Neural progenitor cell (in vitro differentiated cells): ENCODE measurements at regions not wholly inside any gene's neighbourhood (a gene's known extent, or its start where the extent isn't known, plus 50 kb on each side); places are given as distances from the start of the nearest gene placed in this dataset.

Experiments used
- DNase-seq: peaks from one replicate; pipeline ENCODE4 v3.0.0-alpha.2; 2016; ENCODE audit warnings: low spot score
- H2AFZ ChIP-seq: fragments of 200-600 bp; sonication (generic); replicated peaks from 2 replicates; pipeline ENCODE4 v1.6.1; 2016; ENCODE audit warnings: antibody characterized with exemption
- H3F3A ChIP-seq: fragments of 200-600 bp; sonication (generic); 2 replicates; pipeline ENCODE4 v1.6.1; 2016; ENCODE audit warnings: antibody characterized with exemption, low read depth
- H3K27ac ChIP-seq: fragments of 200-600 bp; sonication (generic); 2 replicates; pipeline ENCODE4 v1.5.1; 2016; ENCODE audit warnings: mild to moderate bottlenecking
- H3K27me3 ChIP-seq: fragments of 200-600 bp; sonication (generic); 2 replicates; pipeline ENCODE4 v1.6.1; 2016; ENCODE audit warnings: mild to moderate bottlenecking, moderate library complexity
- H3K36me3 ChIP-seq: fragments of 200-600 bp; sonication (generic); 2 replicates; pipeline ENCODE4 v1.5.1; 2016
- H3K4me1 ChIP-seq: fragments of 200-600 bp; sonication (generic); 2 replicates; pipeline ENCODE4 v1.6.1; 2016; ENCODE audit warnings: mixed run types
- H3K4me2 ChIP-seq: fragments of 200-600 bp; sonication (generic); 2 replicates; pipeline ENCODE4 v1.6.1; 2016
- H3K4me3 ChIP-seq: fragments of 200-600 bp; sonication (generic); 2 replicates; pipeline ENCODE4 v1.5.1; 2016
- H3K79me2 ChIP-seq: fragments of 200-600 bp; sonication (generic); 2 replicates; pipeline ENCODE4 v1.6.1; 2016; ENCODE audit warnings: low read depth
- H3K9ac ChIP-seq: fragments of 200-600 bp; sonication (generic); 2 replicates; pipeline ENCODE4 v1.6.1; 2016
- H3K9me3 ChIP-seq: fragments of 200-600 bp; sonication (generic); 2 replicates; pipeline ENCODE4 v1.5.1; 2016; ENCODE audit warnings: low read depth
- H4K20me1 ChIP-seq: fragments of 200-600 bp; sonication (generic); 2 replicates; pipeline ENCODE4 v1.6.1; 2016; ENCODE audit warnings: low read depth
- H3K27ac Mint-ChIP-seq: 3 replicates; pipeline ENCODE4 v1.8.0; 2021; ENCODE audit warnings: mixed read lengths
- H3K27me3 Mint-ChIP-seq: 2 replicates; pipeline ENCODE4 v1.8.0; 2022; ENCODE audit warnings: low read depth, mild to moderate bottlenecking, inconsistent platforms, moderate library complexity, mixed read lengths; ENCODE audit not compliant: insufficient read depth
- H3K36me3 Mint-ChIP-seq: 3 replicates; pipeline ENCODE4 v1.8.0; 2021; ENCODE audit warnings: mixed read lengths
- H3K4me1 Mint-ChIP-seq: 3 replicates; pipeline ENCODE4 v1.8.0; 2021; ENCODE audit warnings: mixed read lengths
- H3K4me3 Mint-ChIP-seq: 3 replicates; pipeline ENCODE4 v1.8.0; 2021; ENCODE audit warnings: mild to moderate bottlenecking, moderate library complexity, mixed read lengths
- H3K9me3 Mint-ChIP-seq: 3 replicates; pipeline ENCODE4 v1.8.0; 2020; ENCODE audit warnings: mixed read lengths
- EZH2 ChIP-seq: fragments of 200-600 bp; sonication (generic); IDR thresholded peaks from 2 replicates; pipeline ENCODE4 v1.6.1; 2017; ENCODE audit warnings: antibody characterized with exemption, mild to moderate bottlenecking, moderate library complexity
- EZH2phosphoT487 ChIP-seq: fragments of 200-600 bp; sonication (generic); IDR thresholded peaks from 2 replicates; pipeline ENCODE4 v1.6.1; 2017; ENCODE audit warnings: antibody characterized with exemption
- TF ChIP-seq, protein P1 (sequence below): fragments of 200-600 bp; sonication (generic); IDR thresholded peaks from 2 replicates; pipeline ENCODE4 v1.5.1; 2017; ENCODE audit warnings: antibody characterized with exemption, mild to moderate bottlenecking

DNA sequence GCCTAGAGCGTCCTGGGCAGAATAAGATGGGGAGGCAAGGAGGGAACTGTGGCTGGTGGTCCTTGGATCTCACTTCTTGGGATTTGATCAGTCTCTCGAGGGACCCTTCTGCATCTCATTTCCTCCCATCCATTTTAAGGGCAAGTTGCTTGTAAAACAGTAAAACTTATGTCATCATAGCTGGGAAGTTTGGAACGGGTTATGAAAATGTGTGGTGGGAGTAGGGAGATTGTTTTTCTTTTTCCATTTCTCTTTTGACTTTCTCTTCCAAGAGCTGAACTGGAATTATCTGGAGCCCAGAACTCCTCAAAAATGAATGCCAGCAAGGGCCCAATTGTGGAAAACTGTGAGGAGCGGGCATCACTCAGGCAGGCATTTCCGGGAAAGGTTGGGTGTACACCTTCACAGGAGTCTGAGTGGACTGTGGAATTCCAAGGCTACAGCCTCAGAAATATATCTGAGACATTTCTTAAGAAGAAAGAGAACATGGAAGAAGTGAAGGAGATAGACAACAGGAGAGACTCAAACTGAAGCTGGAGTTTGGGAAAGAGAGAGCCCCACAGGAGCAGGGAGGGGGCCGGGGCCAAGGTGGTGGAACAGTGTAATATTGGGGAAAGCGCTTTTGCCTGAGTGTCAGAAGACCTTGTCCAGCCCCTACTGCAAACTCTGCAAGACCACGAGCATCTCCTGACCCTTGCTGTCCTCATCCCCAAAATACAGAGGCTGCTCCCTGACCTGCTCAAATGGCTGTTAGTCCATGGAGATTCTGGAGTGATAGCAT lies 185.1 kb downstream of the FOXD2 start:
- Mint-ChIP-seq H3K9me3 (no peaks in the 10 kb centered on the region), H3K27me3 (peaks cover 14% of the 10 kb centered on the region), H3K4me1 (peaks cover 6% of the 10 kb centered on the region), H3K27ac (no peak overlapping the region), H3K4me3 (no peak overlapping the region), H3K36me3 (no peaks in the 10 kb centered on the region)
- no peak overlapping the region for H3K27ac ChIP-seq
- no peaks in the 10 kb centered on the region for H3K79me2 ChIP-seq
- no peaks in the 10 kb centered on the region for H3K9me3 ChIP-seq
- peaks cover 7% of the 10 kb centered on the region for H3K27me3 ChIP-seq
- no peaks in the 10 kb centered on the region for H4K20me1 ChIP-seq
- TF ChIP-seq, protein P1, sequence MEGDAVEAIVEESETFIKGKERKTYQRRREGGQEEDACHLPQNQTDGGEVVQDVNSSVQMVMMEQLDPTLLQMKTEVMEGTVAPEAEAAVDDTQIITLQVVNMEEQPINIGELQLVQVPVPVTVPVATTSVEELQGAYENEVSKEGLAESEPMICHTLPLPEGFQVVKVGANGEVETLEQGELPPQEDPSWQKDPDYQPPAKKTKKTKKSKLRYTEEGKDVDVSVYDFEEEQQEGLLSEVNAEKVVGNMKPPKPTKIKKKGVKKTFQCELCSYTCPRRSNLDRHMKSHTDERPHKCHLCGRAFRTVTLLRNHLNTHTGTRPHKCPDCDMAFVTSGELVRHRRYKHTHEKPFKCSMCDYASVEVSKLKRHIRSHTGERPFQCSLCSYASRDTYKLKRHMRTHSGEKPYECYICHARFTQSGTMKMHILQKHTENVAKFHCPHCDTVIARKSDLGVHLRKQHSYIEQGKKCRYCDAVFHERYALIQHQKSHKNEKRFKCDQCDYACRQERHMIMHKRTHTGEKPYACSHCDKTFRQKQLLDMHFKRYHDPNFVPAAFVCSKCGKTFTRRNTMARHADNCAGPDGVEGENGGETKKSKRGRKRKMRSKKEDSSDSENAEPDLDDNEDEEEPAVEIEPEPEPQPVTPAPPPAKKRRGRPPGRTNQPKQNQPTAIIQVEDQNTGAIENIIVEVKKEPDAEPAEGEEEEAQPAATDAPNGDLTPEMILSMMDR, result no peak
- TF ChIP-seq EZH2phosphoT487 (no peak), EZH2 (no peak)
- H3K4me1 ChIP-seq, result no peaks in the 10 kb centered on the region
- no peak overlapping the region for H3K4me2 ChIP-seq
- H3K4me3 ChIP-seq, result no peak overlapping the region
- no peaks in the 10 kb centered on the region for H3K36me3 ChIP-seq
- H2AFZ ChIP-seq, result no peak overlapping the region
- H3K9ac ChIP-seq, result no peak overlapping the region
- no peak for DNase-seq
- no peaks in the 10 kb centered on the region for H3F3A ChIP-seq

DNA sequence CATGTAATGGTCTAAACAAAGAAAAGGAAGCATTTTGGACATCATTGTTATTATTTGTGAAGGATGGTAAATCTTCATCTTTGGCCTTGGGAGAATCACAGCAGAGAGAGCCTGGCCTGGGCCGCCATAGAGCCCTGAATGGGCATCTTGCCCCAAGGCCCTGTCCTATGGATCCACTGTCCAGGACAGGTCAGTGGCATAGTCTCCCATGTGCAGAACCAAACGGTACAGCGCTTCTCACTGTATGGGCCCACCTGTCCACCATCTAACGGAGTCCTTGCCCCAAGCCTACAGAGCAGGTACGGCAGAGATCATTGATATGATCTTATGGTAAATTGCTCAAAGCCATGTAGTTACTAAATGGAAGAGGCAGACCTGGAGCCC lies 185.7 kb downstream of the FOXD2 start:
- Mint-ChIP-seq H3K9me3 (no peaks in the 10 kb centered on the region), H3K36me3 (no peaks in the 10 kb centered on the region), H3K4me1 (peaks cover 6% of the 10 kb centered on the region), H3K27me3 (peaks cover 14% of the 10 kb centered on the region), H3K4me3 (no peak overlapping the region), H3K27ac (no peak overlapping the region)
- TF ChIP-seq, protein P1, result no peak
- TF ChIP-seq EZH2 (no peak), EZH2phosphoT487 (no peak)
- Histone ChIP-seq H3K4me3 (no peak overlapping the region), H2AFZ (no peak overlapping the region), H4K20me1 (no peaks in the 10 kb centered on the region), H3K4me2 (no peak overlapping the region), H3K27me3 (peaks cover 7% of the 10 kb centered on the region), H3F3A (no peaks in the 10 kb centered on the region), H3K9ac (no peak overlapping the region), H3K36me3 (no peaks in the 10 kb centered on the region), H3K27ac (no peak overlapping the region), H3K4me1 (no peaks in the 10 kb centered on the region), H3K9me3 (no peaks in the 10 kb centered on the region), H3K79me2 (no peaks in the 10 kb centered on the region)
- no peak for DNase-seq

DNA sequence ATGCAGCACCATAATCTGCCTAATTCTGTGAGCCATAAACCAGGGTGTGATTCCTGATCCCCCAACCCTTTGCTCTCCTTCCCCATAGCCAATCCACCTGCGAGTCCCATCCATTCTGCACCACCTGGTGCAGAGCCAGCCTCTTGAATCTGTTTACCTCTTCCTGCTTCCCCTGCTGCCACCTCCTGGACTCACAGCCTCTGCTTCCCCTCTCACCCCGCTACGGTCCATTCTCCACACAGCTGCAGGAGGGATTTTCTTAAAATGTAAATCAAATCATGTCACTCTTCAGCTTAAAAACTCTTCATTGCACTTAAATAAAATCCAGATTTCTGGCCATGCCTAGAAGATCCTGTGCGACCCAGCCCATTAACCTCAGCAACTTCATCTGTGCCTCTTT lies 186.7 kb downstream of the FOXD2 start:
- no peaks in the 10 kb centered on the region for H3K36me3 ChIP-seq
- no peak overlapping the region for H3K27ac ChIP-seq
- H3K27me3 Mint-ChIP-seq, result peaks cover 14% of the 10 kb centered on the region
- no peak overlapping the region for H3K4me3 ChIP-seq
- TF ChIP-seq EZH2phosphoT487, result no peak
- TF ChIP-seq, protein P1, result peak; percentile 58
- no peak overlapping the region for H3K4me3 Mint-ChIP-seq
- no peaks in the 10 kb centered on the region for H3K9me3 ChIP-seq
- no peaks in the 10 kb centered on the region for H3F3A ChIP-seq
- H4K20me1 ChIP-seq, result no peaks in the 10 kb centered on the region
- no peak overlapping the region for H3K27ac Mint-ChIP-seq
- no peaks in the 10 kb centered on the region for H3K4me1 ChIP-seq
- H3K79me2 ChIP-seq, result no peaks in the 10 kb centered on the region
- peaks cover 7% of the 10 kb centered on the region for H3K27me3 ChIP-seq
- no peaks in the 10 kb centered on the region for H3K9me3 Mint-ChIP-seq
- H2AFZ ChIP-seq, result no peak overlapping the region
- H3K4me1 Mint-ChIP-seq, result peaks cover 8% of the 10 kb centered on the region
- H3K36me3 Mint-ChIP-seq, result no peaks in the 10 kb centered on the region
- DNase-seq, result peak; percentile 68
- no peak overlapping the region for H3K9ac ChIP-seq
- no peak overlapping the region for H3K4me2 ChIP-seq
